Hematopoietic multipotent progenitor cell treated with erythropoietin and hydrocortisone succinate and interleukin-3 and kit ligand, for 4 days (in vitro differentiated cells): ENCODE measurements at regions not wholly inside any gene's neighbourhood (a gene's known extent, or its start where the extent isn't known, plus 50 kb on each side); places are given as distances from the start of the nearest gene placed in this dataset.

ENCODE experiments used
- DNase-seq: peaks from one replicate; pipeline ENCODE4 v3.0.0-alpha.2; 2015

DNA sequence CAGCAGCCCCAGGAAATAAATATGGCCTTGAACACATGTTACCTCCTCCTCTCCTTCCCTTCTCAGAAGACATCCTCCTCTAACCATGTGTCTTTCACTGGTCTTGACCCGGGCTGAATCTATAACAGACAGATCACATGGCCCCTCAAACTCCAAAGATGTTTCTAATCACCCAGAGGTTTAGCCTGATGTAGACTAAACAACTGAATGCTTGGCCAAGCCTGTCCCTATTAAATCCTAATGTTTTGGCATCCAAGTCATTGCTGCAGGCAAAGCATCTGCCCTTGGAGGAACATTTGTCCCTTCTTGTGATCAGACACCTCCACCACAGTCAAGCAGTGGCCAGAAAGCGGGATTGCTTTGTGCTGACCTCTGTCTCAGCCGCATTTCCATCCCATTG is 65.5 kb downstream of the ANKRD60 start:
- no peak for DNase-seq

- DNase-seq: no peak
These were observed 67.3 kb downstream of the ANKRD60 start for GRCh38 chr20:58161192-58161591.

DNA sequence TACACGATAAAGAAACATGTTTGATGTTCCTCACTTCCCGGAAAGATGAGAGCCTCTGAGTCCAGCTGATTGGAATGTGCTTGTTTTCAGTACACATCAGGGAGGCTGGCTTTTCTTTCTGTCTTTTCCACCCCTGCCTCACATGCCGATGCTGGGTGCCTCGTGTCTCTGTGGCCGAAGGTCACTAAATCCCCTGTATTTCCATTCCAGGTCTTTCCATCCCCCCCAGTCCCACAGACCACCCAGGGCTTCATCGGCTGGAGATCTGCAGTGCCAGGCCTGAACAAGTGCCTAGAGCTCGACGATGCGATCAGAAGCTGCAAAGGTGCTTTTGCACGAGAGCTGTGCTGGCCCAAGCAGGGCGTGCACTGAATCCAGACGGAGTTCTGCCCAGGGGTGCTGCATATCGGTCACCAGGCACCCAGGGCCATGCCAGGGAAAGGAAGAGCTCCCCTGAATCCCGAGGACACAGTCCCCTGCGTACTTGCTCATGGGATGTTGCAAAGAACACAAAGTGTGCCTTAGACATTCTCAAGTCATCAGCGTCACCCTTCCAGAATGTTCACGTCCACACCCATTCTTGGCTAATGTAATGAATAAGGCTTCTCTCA is 67.9 kb downstream of the ANKRD60 start:
- no peak for DNase-seq

DNA sequence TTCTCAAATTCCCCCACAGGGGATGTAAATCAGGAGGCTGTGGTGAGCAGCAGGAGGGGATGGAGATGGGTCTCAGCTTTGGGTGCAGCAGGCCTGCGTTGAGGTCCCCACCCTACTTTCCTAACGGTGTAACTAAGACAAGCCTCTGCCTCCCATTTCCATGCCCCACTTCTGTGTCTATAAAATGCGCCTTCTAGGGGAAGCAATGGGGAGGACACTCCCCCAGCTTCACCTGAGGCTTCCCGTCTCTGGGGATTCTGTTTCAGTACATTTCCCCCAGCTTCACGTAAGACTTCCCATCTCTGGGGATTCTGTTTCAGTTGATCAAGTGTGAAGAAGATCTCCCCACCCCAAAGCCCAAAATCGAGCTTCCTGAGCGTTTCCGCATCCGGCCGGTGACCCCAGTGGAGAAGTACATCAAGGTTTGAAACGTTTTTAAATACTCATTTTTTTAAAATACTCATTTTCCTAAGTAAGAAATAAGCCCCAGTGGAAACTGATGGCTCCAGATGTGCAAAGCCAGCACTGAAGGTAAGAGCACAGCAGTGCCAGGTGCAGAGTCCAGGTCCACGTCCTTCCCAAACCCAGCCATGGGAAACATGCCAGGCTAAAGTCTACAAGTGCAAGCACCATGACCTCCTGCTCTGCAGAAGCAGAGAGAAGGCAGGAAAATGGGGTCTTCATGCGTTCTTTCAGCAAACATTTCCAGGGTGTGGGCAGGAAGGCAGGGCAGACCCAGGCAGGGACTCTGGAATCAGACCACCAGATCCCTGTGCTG is 73.1 kb downstream of the ANKRD60 start:
- no peak for DNase-seq

DNA sequence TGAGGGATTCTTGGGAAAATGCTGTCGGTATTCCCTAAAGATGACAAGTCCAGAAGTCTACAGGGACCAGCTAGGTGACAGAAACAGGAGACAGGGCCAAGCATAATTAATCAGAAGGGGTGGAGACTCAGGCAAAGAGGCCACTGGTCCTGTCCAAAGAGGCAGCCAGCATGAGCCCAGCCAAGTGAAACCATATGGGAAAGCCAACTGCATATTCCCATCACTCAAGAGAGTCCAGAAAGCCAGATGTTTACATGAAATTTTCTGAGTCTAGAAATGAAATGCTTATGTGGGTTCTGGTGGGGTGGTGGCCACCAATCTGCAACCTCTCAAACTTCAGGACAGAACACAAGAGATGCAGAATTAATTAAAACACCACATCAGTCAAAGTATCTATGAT is 74.3 kb downstream of the ANKRD60 start:
- DNase-seq: no peak

- DNase-seq: no peak
These were observed 75.3 kb downstream of the ANKRD60 start for GRCh38 chr20:58153121-58153520.

DNA sequence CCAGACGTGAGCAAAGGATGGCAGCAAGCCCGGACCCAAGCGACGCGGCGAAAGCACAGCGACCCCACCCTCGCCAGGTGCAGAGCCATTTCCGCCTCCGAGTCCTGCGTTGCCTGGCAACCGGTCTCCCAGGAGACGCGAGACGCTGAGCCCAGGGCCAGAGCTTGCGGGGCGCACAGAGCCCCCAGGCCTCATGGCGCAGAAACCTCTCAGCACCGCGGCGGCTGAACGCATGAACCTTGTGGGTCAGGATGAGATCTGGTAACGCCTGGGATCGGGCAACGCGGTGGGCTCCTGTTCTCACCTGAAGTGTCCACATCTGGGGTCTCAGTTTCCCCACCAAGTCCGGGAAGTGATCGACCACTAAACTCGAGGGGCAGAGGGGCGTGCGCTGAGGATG is 77.7 kb downstream of the ANKRD60 start:
- DNase-seq: no peak

DNA sequence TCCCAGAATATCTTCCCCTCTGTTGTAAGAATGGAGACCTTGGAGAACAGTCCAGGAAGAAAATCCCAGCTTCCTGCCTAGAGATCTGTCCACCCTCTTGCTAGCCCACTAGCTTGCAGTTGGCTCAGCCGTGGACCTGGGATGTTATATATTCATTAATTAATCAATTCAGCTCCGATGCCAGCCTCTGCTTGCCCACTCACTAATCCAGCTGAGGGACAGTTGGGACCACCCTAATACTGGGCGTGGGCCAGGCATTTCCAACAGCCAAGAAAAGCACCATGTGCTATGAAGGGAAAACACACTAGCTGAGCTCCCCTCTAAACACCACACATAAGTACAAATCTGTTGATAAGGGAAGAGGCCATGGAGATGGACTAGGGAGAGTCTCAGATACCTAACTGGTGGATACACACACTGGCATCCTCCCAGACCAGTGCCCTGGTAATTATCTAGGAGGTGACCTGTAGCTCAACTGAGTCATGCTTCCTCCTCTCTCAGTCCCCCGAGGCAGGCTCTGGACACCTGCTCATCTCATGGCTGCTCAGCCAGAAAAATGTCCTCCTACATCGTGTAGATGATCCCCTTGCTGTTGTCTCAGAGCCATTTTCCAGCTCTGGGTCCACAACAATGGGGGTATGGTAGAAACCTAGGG is 78.9 kb downstream of the ANKRD60 start:
- DNase-seq: no peak

GRCh38 chr20:58148891-58149290 is 79.6 kb downstream of the ANKRD60 start:
- no peak for DNase-seq

DNA sequence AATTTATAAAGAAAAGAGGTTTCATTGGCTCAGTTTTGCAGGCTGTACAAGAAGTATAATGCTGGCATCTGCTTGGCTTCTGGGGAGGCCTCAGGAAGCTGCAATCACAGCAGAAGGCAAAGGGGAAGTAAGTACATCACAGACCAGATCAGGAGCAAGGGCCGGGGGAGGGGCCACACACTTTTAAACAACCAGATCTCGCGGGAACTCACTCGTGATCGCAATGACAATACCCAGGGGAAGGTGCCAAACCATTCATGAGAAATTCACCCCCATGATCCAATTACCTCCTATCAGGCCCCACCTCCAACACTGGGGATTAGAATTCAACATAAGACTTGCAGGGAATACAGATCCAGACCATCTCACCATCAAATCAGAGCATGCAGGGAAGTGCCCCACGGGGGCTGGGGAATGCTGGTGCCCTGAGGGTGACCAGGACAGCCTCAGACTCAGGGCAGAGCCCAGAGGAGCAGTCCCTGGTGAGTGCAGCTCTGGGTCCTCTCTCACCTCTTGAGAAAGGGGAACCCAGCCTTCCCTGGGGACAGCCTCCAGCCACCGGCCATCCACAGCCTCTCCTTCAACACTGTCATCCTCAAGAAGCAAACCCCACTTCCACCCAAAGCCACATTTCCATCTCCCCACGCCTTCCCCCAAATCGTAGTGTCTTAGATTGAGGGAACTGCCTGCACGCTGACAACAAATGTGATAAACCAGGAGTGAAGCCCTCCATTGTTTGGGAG is 80.7 kb downstream of the ANKRD60 start:
- peak; percentile 2 for DNase-seq

- no peak for DNase-seq
These were observed 81.7 kb downstream of the ANKRD60 start for GRCh38 chr20:58146746-58147140.

GRCh38 chr20:58146081-58146745 is 82.2 kb downstream of the ANKRD60 start:
- no peak for DNase-seq

GRCh38 chr20:58145506-58146080 is 82.9 kb downstream of the ANKRD60 start:
- no peak for DNase-seq

- DNase-seq: no peak
These were observed 84.4 kb downstream of the ANKRD60 start for GRCh38 chr20:58144096-58144495.

- no peak for DNase-seq
These were observed 84.9 kb downstream of the ANKRD60 start for GRCh38 chr20:58143531-58143930.

GRCh38 chr20:58142843-58143185 is 85.6 kb downstream of the ANKRD60 start:
- no peak for DNase-seq

GRCh38 chr20:58141971-58142842 is 86.2 kb downstream of the ANKRD60 start:
- DNase-seq: no peak

- DNase-seq: no peak
These were observed 87.0 kb downstream of the ANKRD60 start for GRCh38 chr20:58141496-58141895.

GRCh38 chr20:58140787-58141425 is 87.5 kb downstream of the ANKRD60 start:
- DNase-seq: no peak

DNA sequence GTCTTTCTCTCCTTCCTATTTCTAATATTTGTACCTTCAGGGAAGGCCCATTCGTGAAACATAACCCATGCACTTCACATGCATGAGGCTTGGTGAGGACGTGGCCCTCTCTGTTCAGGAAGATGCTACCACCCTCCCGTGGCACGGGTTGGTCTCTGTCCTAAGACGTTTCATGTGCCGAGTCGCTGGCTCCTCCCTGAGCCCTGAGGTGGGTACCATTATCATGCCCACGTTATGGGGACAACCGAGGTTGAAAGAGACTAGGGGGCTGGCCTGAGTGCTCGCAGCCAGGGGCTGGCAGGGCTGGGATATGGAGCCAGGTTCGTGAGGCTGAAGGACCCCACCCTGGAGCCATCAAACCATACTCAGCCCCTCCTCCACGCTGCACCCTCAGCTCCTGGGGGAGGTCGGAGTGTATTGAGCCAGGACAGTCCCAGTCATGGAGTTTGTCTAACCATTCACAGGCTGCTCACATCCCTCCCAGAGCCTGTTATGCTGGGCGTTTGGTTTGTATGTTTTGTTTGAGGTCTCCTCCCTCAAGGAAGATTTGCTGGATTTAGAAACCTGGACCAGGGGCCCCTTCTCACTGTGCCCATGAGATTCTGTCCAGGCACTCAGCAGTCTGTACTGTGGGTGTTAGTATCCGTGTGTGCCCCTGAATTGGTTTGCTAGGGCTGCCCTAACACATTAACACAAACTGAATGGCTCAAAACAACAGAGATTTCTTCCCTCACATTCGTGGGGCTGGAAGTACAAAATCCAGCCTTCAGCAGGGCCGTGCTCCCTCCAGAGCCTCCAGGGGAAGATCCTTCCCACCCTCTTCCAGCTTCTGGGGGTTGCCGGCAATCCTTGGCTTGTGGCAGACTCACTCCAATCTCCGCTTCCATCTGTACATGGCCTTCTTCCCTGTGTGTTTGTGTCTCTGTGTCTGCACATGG is 88.3 kb downstream of the ANKRD60 start:
- no peak for DNase-seq
